ENCODE measurements at regions not wholly inside any gene's neighbourhood (a gene's known extent, or its start where the extent isn't known, plus 50 kb on each side); places are given as distances from the start of the nearest gene placed in this dataset.

GRCh38 chr1:227429447-227430359, 111.4 kb upstream of the CDC42BPA start:
- TF ChIP-seq CTCF (conservative IDR thresholded peaks at IDR 0.05; ENCODE audit: low read depth, low read length), result no peak
- TF ChIP-seq EZH2phosphoT487 (IDR thresholded peaks at IDR 0.05; ENCODE audit: borderline replicate concordance, low read length), result no peak
- no peak for TF ChIP-seq EZH2 (IDR thresholded peaks at IDR 0.05; ENCODE audit: low read length, unreplicated experiment)
- Histone ChIP-seq H3K27me3 (ENCODE audit: low read length) (no peaks in the 10 kb centered on the region), H3F3A (ENCODE audit: low read length, unreplicated experiment) (no peaks in the 10 kb centered on the region), H3K9ac (ENCODE audit: low read length) (no peak overlapping the region), H3K9me2 (replicated peaks; ENCODE audit: low read length) (no peaks in the 10 kb centered on the region), H3K4me3 (ENCODE audit: low read length) (no peak overlapping the region), H3K36me3 (ENCODE audit: low read depth, low read length) (no peaks in the 10 kb centered on the region), H4K20me1 (ENCODE audit: low read length) (no peaks in the 10 kb centered on the region), H3K4me2 (ENCODE audit: low read length) (no peak overlapping the region), H3K27ac (ENCODE audit: low read length) (peak overlapping the region; percentile 24), H2AFZ (ENCODE audit: low read length) (no peak overlapping the region), H3K79me2 (ENCODE audit: low read length) (no peaks in the 10 kb centered on the region), H3K9me3 (ENCODE audit: low read length) (no peaks in the 10 kb centered on the region), H3K4me1 (ENCODE audit: insufficient read depth, low read length) (peaks cover 22% of the 10 kb centered on the region)
- DNase-seq (no peak), ATAC-seq (no peak)
- CTCF ChIA-PET, result no interaction called here
- no TSS peak for BruUV-seq (replicated peaks)
- intact Hi-C loops (cut with micrococcal nuclease), result loop anchor here (10.0 kb wide), 1 partner anchor 605 kb away; no protein-coding TSS in a partner anchor
- POLR2A ChIA-PET (ENCODE audit: unreplicated experiment), result no interaction called here

- BruUV-seq (replicated peaks), result no TSS peak
- no peaks in the 10 kb centered on the region for H4K20me1 ChIP-seq (ENCODE audit: low read length)
- peak; percentile 43 for ATAC-seq
- H3K4me3 ChIP-seq (ENCODE audit: low read length), result no peak overlapping the region
- H2AFZ ChIP-seq (ENCODE audit: low read length), result no peak overlapping the region
- no peaks in the 10 kb centered on the region for H3K27me3 ChIP-seq (ENCODE audit: low read length)
- no peaks in the 10 kb centered on the region for H3K9me3 ChIP-seq (ENCODE audit: low read length)
- peaks cover 22% of the 10 kb centered on the region for H3K4me1 ChIP-seq (ENCODE audit: insufficient read depth, low read length)
- intact Hi-C loops (cut with micrococcal nuclease), result no loop called here
- no peaks in the 10 kb centered on the region for H3K9me2 ChIP-seq (replicated peaks; ENCODE audit: low read length)
- no peaks in the 10 kb centered on the region for H3K36me3 ChIP-seq (ENCODE audit: low read depth, low read length)
- H3F3A ChIP-seq (ENCODE audit: low read length, unreplicated experiment), result no peaks in the 10 kb centered on the region
- H3K9ac ChIP-seq (ENCODE audit: low read length), result no peak overlapping the region
- H3K79me2 ChIP-seq (ENCODE audit: low read length), result no peaks in the 10 kb centered on the region
- ChIA-PET POLR2A (ENCODE audit: unreplicated experiment) (no interaction called here), CTCF (interaction anchor here (0.5 kb wide), 1 partner anchor 18 kb away, joined by 3 read pairs; no protein-coding TSS in a partner anchor)
- H3K4me2 ChIP-seq (ENCODE audit: low read length), result 0 out of 2 replicates have a peak overlapping the region, but pooled peaks have one; percentile 1
- H3K27ac ChIP-seq (ENCODE audit: low read length), result peak overlapping the region; percentile 24
- no peak for TF ChIP-seq EZH2 (IDR thresholded peaks at IDR 0.05; ENCODE audit: low read length, unreplicated experiment)
- no peak for TF ChIP-seq CTCF (conservative IDR thresholded peaks at IDR 0.05; ENCODE audit: low read depth, low read length)
- no peak for TF ChIP-seq EZH2phosphoT487 (IDR thresholded peaks at IDR 0.05; ENCODE audit: borderline replicate concordance, low read length)
- DNase-seq, result peak; percentile 86
Measured at GRCh38 chr1:227428803-227429202, 110.5 kb upstream of the CDC42BPA start.

- BruUV-seq (replicated peaks), result no TSS peak
- H3K27me3 ChIP-seq (ENCODE audit: low read length), result no peaks in the 10 kb centered on the region
- ChIA-PET POLR2A (ENCODE audit: unreplicated experiment) (no interaction called here), CTCF (no interaction called here)
- no peak for DNase-seq
- H4K20me1 ChIP-seq (ENCODE audit: low read length), result no peaks in the 10 kb centered on the region
- H3F3A ChIP-seq (ENCODE audit: low read length, unreplicated experiment), result no peaks in the 10 kb centered on the region
- no peaks in the 10 kb centered on the region for H3K36me3 ChIP-seq (ENCODE audit: low read depth, low read length)
- no peak overlapping the region for H2AFZ ChIP-seq (ENCODE audit: low read length)
- H3K9me2 ChIP-seq (replicated peaks; ENCODE audit: low read length), result no peaks in the 10 kb centered on the region
- H3K4me2 ChIP-seq (ENCODE audit: low read length), result no peak overlapping the region
- no peak overlapping the region for H3K9ac ChIP-seq (ENCODE audit: low read length)
- H3K27ac ChIP-seq (ENCODE audit: low read length), result no peak overlapping the region
- TF ChIP-seq EZH2 (IDR thresholded peaks at IDR 0.05; ENCODE audit: low read length, unreplicated experiment) (no peak), CTCF (conservative IDR thresholded peaks at IDR 0.05; ENCODE audit: low read depth, low read length) (no peak), EZH2phosphoT487 (IDR thresholded peaks at IDR 0.05; ENCODE audit: borderline replicate concordance, low read length) (no peak)
- peaks cover 22% of the 10 kb centered on the region for H3K4me1 ChIP-seq (ENCODE audit: insufficient read depth, low read length)
- H3K4me3 ChIP-seq (ENCODE audit: low read length), result no peak overlapping the region
- no peak for ATAC-seq
- no peaks in the 10 kb centered on the region for H3K79me2 ChIP-seq (ENCODE audit: low read length)
- H3K9me3 ChIP-seq (ENCODE audit: low read length), result no peaks in the 10 kb centered on the region
- intact Hi-C loops (cut with micrococcal nuclease), result no loop called here
Measured at GRCh38 chr1:227427411-227427810, 109.1 kb upstream of the CDC42BPA start.

Data from PC-3 (cell line).